HG03039 (cell line): ENCODE measurements at regions not wholly inside any gene's neighbourhood (a gene's known extent, or its start where the extent isn't known, plus 50 kb on each side); places are given as distances from the start of the nearest gene placed in this dataset.

Source experiments
- ATAC-seq: cut with Tn5 transposase; IDR thresholded peaks from one replicate; pipeline ENCODE4 v1.9.1; 2021; ENCODE audit warnings: mild to moderate bottlenecking, moderate library complexity; ENCODE audit not compliant: unreplicated experiment

DNA sequence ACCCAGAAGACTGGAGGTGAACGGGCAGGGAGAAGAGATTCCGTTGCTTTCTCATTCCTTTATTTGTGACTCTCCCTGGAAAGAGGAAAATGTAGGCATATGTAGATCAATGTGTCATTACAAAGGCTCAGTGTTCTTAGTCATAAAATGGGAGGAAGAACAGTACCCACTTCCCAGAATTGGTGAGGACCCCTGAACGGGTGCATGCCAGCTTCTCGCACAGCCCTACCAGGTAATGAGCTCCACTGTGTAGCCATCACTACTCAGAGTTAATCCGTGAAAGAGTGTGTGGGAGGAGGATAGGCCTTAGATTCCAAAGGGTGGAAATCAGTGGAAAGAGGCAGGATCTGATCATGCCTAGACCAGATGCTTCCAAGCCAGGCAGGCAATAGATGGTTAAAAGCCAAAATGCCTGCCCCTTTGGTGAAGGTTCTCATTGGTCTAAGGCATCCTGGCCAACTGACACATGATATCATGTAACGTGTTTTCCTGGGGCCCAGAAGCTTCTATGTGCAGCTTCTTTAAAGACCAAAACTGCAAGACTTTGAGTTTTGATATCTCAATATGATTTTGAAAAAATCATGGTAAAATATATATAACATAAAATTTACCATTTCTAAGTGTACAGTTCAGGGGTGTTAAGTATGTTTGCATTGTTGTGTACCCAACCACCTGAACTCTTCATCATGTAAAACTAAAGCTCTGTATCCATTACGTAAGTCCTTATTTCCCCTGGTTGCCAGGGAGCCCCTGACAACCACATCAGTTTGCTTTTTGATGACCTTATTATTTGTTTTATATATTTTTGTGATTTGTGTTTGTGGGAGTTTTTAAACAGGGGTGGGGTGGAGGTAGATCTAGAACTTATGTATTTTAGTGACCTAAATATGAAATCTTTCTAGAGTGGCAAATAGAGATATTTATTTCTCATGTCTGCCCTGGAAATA, 402.2 kb upstream of the CFAP20DC start:
- no peak for ATAC-seq

- peak; percentile 96 for ATAC-seq
Observed at GRCh38 chr3:59450946-59451763, 401.3 kb upstream of the CFAP20DC start.

GRCh38 chr3:59450437-59450836, 400.6 kb upstream of the CFAP20DC start:
- ATAC-seq, result no peak

GRCh38 chr3:59446775-59447465, 397.1 kb upstream of the CFAP20DC start:
- no peak for ATAC-seq

DNA sequence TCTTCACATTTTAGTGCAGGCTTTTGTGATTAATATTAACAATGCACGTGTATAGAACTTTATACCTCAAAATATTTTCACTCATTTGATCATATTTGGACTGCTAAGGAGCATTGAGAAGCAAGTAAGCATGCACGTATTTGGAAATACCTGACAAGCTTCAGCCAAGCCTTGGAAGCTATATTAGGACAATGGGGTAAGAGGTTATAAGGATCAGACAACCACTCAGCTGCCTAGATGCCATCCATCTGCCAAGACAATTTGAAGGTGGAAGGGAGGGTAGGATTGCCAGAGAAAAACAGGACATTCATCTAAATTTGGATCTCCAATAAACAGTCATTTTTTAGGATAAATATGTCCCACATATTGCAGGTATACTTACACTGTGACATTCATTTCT, 394.9 kb upstream of the CFAP20DC start:
- ATAC-seq, result no peak

GRCh38 chr3:59444294-59444671, 394.5 kb upstream of the CFAP20DC start:
- ATAC-seq, result no peak

DNA sequence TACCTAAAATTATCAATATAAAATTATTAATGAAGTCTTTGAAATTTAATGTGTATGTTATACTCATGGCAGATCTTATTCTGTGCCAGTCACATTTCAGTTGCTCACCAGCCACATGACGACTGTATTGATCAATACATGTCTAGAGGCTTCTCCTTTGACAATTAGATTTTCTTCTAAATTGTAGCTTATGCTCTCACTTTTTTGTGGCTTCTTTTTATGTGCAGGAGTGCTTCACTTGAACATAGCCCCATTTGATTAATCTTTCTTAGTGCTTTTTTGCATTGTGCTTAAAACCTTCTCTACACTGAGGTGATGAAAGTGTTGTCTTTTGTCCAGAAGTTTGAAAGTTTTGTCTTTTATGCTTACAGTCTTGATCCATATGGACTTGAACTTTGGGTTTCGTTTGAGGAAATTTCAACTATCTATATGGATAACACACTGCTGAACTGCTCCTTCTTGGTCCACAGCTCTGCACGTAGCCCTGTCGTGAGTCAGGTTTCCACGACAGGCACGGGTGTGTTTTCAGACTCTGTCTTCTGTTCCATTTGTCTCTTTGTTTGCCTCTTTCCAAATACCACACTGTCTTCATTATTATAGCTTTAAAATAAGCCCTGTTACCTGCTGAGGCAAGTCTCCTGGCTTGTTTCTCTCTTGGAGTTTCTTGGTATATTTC, 393.9 kb upstream of the CFAP20DC start:
- ATAC-seq, result no peak

GRCh38 chr3:59442046-59442445, 392.2 kb upstream of the CFAP20DC start:
- no peak for ATAC-seq

- ATAC-seq, result no peak
Observed at GRCh38 chr3:59440285-59441028, 390.6 kb upstream of the CFAP20DC start.

- ATAC-seq, result no peak
Observed at GRCh38 chr3:59438492-59438891, 388.7 kb upstream of the CFAP20DC start.

DNA sequence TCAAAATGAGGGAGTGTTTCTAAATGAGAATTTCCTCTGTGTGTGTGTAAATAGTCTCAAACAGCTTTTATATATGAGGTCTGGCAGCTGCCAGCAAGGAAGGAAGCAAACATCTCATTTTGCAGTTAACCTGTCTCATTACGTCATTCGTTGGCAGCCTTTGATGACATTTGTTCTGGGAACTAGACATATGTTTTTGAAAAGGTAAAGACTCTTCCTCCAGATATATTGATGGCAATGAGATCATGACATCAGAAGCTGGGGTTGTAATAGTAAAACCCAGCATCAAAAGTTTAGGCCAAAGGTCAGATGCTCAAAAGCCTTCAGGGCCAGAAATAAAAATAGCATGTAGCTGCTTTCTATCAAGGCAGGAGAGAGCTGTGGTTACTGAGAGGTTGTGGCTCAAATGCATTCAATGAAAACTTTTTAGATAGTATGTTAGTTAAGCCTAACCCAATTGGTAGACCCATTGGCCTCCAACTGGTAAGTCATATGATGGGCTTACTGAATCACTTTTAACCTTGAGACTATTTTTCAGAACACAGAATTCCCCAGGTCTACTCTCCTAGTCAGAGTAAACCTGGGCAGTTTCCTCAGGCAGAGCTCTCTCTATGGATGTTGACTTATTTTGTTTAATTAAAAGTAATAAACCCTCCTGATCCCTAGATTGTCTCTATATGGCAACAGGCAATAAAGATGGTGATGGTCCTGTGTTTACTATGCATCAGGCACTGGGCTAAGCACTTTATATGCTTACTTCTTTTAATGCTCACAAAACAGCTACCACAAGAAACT, 386.5 kb upstream of the CFAP20DC start:
- ATAC-seq, result no peak

- no peak for ATAC-seq
Observed at GRCh38 chr3:59433546-59433945, 383.7 kb upstream of the CFAP20DC start.

DNA sequence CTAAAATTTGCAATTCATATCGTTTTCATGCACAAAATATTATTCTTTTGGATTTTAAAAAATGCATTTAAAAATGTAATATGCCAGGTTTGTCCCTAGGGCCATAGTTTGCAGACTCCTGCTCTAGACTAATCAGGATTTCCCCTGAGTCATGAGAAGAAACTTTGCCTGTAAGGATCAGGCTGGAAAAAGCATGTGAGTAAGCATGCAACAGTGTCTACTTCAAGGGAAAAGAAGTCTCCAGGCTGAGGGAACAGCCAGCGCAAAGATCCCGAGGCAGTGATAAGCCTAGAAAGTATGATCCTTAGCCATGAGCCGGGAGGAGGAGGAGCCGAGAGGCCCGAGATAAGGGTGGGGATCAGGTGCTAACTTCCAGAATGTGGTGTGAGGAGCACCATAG, 382.8 kb upstream of the CFAP20DC start:
- no peak for ATAC-seq

- no peak for ATAC-seq
Observed at GRCh38 chr3:59430341-59430740, 380.5 kb upstream of the CFAP20DC start.

- ATAC-seq, result no peak
Observed at GRCh38 chr3:59429198-59429597, 379.4 kb upstream of the CFAP20DC start.

- ATAC-seq, result no peak
Observed at GRCh38 chr3:59426821-59427565, 377.2 kb upstream of the CFAP20DC start.

DNA sequence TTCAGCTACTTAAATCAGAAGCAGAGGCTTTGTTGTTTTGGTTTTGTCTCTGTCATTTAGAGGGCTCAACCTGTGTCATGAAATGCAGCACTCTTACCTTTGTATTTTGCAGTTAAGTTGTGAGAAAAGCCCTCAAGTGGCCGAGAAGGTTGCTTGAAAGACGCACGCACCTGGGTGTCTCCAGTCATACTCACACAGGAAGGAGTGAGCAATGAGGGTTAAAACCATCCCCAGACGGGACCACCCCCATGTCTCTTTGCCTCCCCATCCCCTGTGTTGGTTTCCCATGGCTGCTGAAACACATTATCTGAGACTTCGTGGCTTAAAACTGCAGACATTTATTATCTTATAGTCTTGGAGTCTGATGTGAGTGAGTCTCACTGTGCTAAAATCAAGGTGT, 376.1 kb upstream of the CFAP20DC start:
- ATAC-seq, result no peak

- no peak for ATAC-seq
Observed at GRCh38 chr3:59425371-59425770, 375.5 kb upstream of the CFAP20DC start.
